ENCODE measurements at regions not wholly inside any gene's neighbourhood (a gene's known extent, or its start where the extent isn't known, plus 50 kb on each side); places are given as distances from the start of the nearest gene placed in this dataset.

- no peak overlapping the region for H3K4ac ChIP-seq (ENCODE audit: low read depth, low read length)
- no peak overlapping the region for H2AK5ac ChIP-seq (ENCODE audit: insufficient read length, low read length)
- H3K27ac ChIP-seq (ENCODE audit: insufficient read length, low read depth, low read length) = no peak overlapping the region
- no CpG with 5 or more reads among the region's 4 CpGs for WGBS (ENCODE audit: extremely low coverage, insufficient read length, low lambda C conversion rate)
- H3K79me2 ChIP-seq (ENCODE audit: insufficient read depth, low read length) = no peaks in the 10 kb centered on the region
- H3K27me3 Mint-ChIP-seq (ENCODE audit: low read depth) = peaks cover 4% of the 10 kb centered on the region
- H2BK12ac ChIP-seq (ENCODE audit: insufficient read length, low read depth, low read length) = no peak overlapping the region
- H3K9ac ChIP-seq (ENCODE audit: extremely low read depth, insufficient read length, low read length) = no peak overlapping the region
- no peak overlapping the region for H4K8ac ChIP-seq (replicated peaks; ENCODE audit: insufficient read length, low read depth, low read length)
- H3K27ac Mint-ChIP-seq = no peak overlapping the region
- no peak overlapping the region for H3T11ph ChIP-seq (ENCODE audit: low read length)
- H3K27me3 ChIP-seq (ENCODE audit: insufficient read depth, low read length) = no peaks in the 10 kb centered on the region; the same call in 1 of the 2 replicates
- H2BK120ac ChIP-seq (ENCODE audit: low read depth, low read length, poor library complexity, severe bottlenecking) = no peak overlapping the region
- no peak overlapping the region for H3K56ac ChIP-seq (ENCODE audit: insufficient read length, low read depth, low read length)
- H3K4me2 ChIP-seq (ENCODE audit: insufficient read depth, insufficient read length, low read length) = no peak overlapping the region
- H4K91ac ChIP-seq (ENCODE audit: insufficient read length, low read depth, low read length) = no peak overlapping the region
- H3K9me3 Mint-ChIP-seq = peaks cover 9 to 16% of the 10 kb centered on the region in 2 experiments
- no peaks in the 10 kb centered on the region for H3K79me1 ChIP-seq (ENCODE audit: insufficient read depth, low read depth, low read length, poor library complexity, severe bottlenecking)
- no peaks in the 10 kb centered on the region for H3K9me3 ChIP-seq (ENCODE audit: control insufficient read depth, low read depth, low read length)
- no peak overlapping the region for H2BK5ac ChIP-seq (ENCODE audit: insufficient read length, low read length)
- peaks cover 0 to 13% (median 0%) of the 10 kb centered on the region in 3 experiments; a peak in 5 of 7 replicates for H3K36me3 Mint-ChIP-seq (ENCODE audit: insufficient read depth in 1 of 3, low read depth in 3 of 3)
- TF ChIP-seq CTCF (conservative IDR thresholded peaks at IDR 0.05) = no peak
- no peaks in the 10 kb centered on the region for H3K23me2 ChIP-seq (ENCODE audit: insufficient read length, low read depth, low read length, poor library complexity, severe bottlenecking)
- H3K4me1 ChIP-seq (ENCODE audit: insufficient read depth, low read length) = no peaks in the 10 kb centered on the region; the same call in 1 of the 2 replicates
- H3K4me3 Mint-ChIP-seq = no peak overlapping the region
- no peaks in the 10 kb centered on the region for H4K20me1 ChIP-seq (ENCODE audit: control insufficient read depth, insufficient read depth, insufficient read length)
- no peak overlapping the region for H3K23ac ChIP-seq (ENCODE audit: insufficient read length, low read depth, low read length)
- H3K14ac ChIP-seq (ENCODE audit: insufficient read depth, low read length) = no peak overlapping the region
- H3K4me1 Mint-ChIP-seq = peaks cover 20 to 22% of the 10 kb centered on the region in 2 experiments
- DNase-seq = no peak
- H2AFZ ChIP-seq (ENCODE audit: low read length) = no peak overlapping the region
- no peak overlapping the region for H2BK15ac ChIP-seq (ENCODE audit: low read depth, low read length)
- H2BK20ac ChIP-seq (ENCODE audit: low read depth, low read length, poor library complexity, severe bottlenecking) = no peak overlapping the region
- H3K18ac ChIP-seq (ENCODE audit: insufficient read length, low read depth, low read length) = no peak overlapping the region
- no peak overlapping the region for H4K5ac ChIP-seq (ENCODE audit: insufficient read length, low read depth, low read length)
These were observed 391.0 kb upstream of the NRP1 start for GRCh38 chr10:33725430-33725829.

All from H9 (cell line).